Stimulated activated CD4-positive, alpha-beta T cell treated with anti-CD3 and anti-CD28 coated beads, TNF-alpha, amount 100 ng/mL, for 48 hours (primary cell): ENCODE measurements at regions not wholly inside any gene's neighbourhood (a gene's known extent, or its start where the extent isn't known, plus 50 kb on each side); places are given as distances from the start of the nearest gene placed in this dataset.

ENCODE experiments used
- DNase-seq, 3 donors: peaks; one replicate each; pipeline ENCODE4 v3.0.0-alpha.2; 2020; ENCODE audit warnings: low read depth in 3 of 3

- no peak for DNase-seq
These were observed 200.9 kb downstream of the TM2D1 start for GRCh38 chr1:61523893-61524605.

- no peak for DNase-seq
These were observed 201.7 kb downstream of the TM2D1 start for GRCh38 chr1:61523229-61523628.

GRCh38 chr1:61520401-61520800, 204.5 kb downstream of the TM2D1 start:
- DNase-seq, result no peak

GRCh38 chr1:61519631-61520030, 205.3 kb downstream of the TM2D1 start:
- no peak for DNase-seq

- DNase-seq, result no peak
These were observed 206.1 kb downstream of the TM2D1 start for GRCh38 chr1:61518670-61519400.

GRCh38 chr1:61517345-61517744, 207.6 kb downstream of the TM2D1 start:
- no peak for DNase-seq

GRCh38 chr1:61515096-61515495, 209.8 kb downstream of the TM2D1 start:
- no peak for DNase-seq
